PFSK-1 (cell line): ENCODE measurements at regions not wholly inside any gene's neighbourhood (a gene's known extent, or its start where the extent isn't known, plus 50 kb on each side); places are given as distances from the start of the nearest gene placed in this dataset.

ENCODE experiments used
- POLR2AphosphoS5 ChIP-seq: IDR thresholded peaks from 2 replicates; pipeline ENCODE4 v1.6.1; 2012; ENCODE audit warnings: low read depth, mild to moderate bottlenecking, control low read depth, low read length, moderate library complexity
- TAF1 ChIP-seq: IDR thresholded peaks from 2 replicates; pipeline ENCODE4 v1.6.1; 2012; ENCODE audit warnings: low read length, control low read depth, borderline replicate concordance; ENCODE audit not compliant: insufficient read depth

GRCh38 chr14:98014851-98015615 is 1217.9 kb downstream of the VRK1 start:
- no peak for TF ChIP-seq POLR2AphosphoS5
- no peak for TF ChIP-seq TAF1
